Adrenal gland (tissue), 9 donors: ENCODE measurements at regions not wholly inside any gene's neighbourhood (a gene's known extent, or its start where the extent isn't known, plus 50 kb on each side); places are given as distances from the start of the nearest gene placed in this dataset.

ENCODE experiments used
- DNase-seq, 7 donors: peaks; one replicate each; pipeline ENCODE4 v3.0.0-alpha.2; 2019 to 2020
- H3K27ac ChIP-seq, 5 donors: fragments of 200-600 bp; sonication (generic) in 4 of 5; 1 replicate in 3 of 5; 2 replicates in 2 of 5; pipeline versions ENCODE4 v1.5.1 to v1.8.0; 2016 to 2020; ENCODE audit warnings: mild to moderate bottlenecking in 1 of 5
- H3K27me3 ChIP-seq: fragments of 200-600 bp; 2 replicates; pipeline ENCODE4 v1.8.0; 2021
- H3K36me3 ChIP-seq, 2 donors: fragments of 200-600 bp; replicated peaks in 1 of 2; 1 replicate in 1 of 2; 2 replicates in 1 of 2; pipeline versions ENCODE4 v1.5.1 to v1.8.0; 2018 to 2022
- H3K4me1 ChIP-seq, 2 donors: fragments of 200-600 bp; replicated peaks in 1 of 2; 1 replicate in 1 of 2; 2 replicates in 1 of 2; pipeline versions ENCODE4 v1.5.1 to v1.8.0; 2018 to 2021
- H3K4me3 ChIP-seq, 4 donors: fragments of 200-600 bp; sonication (generic) in 3 of 4; one replicate each; pipeline ENCODE4 v1.5.1; 2016 to 2018
- H3K9me3 ChIP-seq, 3 donors: fragments of 200-600 bp; sonication (generic) in 1 of 3; replicated peaks in 1 of 3; 1 replicate in 2 of 3; 2 replicates in 1 of 3; pipeline versions ENCODE4 v1.5.1 to v1.8.0; 2016 to 2021
- POLR2A ChIP-seq, 2 donors: fragments of 450-650 bp; IDR thresholded peaks; one replicate each; pipeline ENCODE4 v1.6.1; 2017; ENCODE audit warnings: antibody characterized with exemption in 2 of 2, mild to moderate bottlenecking in 2 of 2, moderate library complexity in 1 of 2
- WGBS, 4 donors: extraction: QIAGEN DNeasy Blood & Tissue Kit in 2 of 4; methylation state at CpG; one replicate each; pipeline versions ENCODE4 v1.1.5 to v1.1.7; 2013 to 2017; 5-methylcytosine and 5-hydroxymethylcytosine counted together
- intact Hi-C, 2 donors: fragments of 100-400 bp; cut with DNase I; formaldehyde crosslinking; loops; one replicate each; pipeline versions ENCODE4 v1.14.1 to v1.15.0; 2022 to 2023
- TF ChIP-seq, protein P1 (sequence below), 6 experiments: fragments of 450-650 bp in 4 of 6; fragments of 200-600 bp in 2 of 6; sonication (generic) in 1 of 6; IDR thresholded peaks; 1 replicate in 5 of 6; 2 replicates in 1 of 6; pipeline versions ENCODE4 v1.5.1 to v1.8.0; 2016 to 2021; ENCODE audit warnings: antibody characterized with exemption in 6 of 6, mild to moderate bottlenecking in 2 of 6, moderate library complexity in 1 of 6
- donor health status: healthy with polysubstance abuse.
- donor health status: Bipolar disorder and iron deficiency.
- donor health status: DM: yes; HTN: yes; CAD: no.
- donor health status: DM: no; HTN: no; CAD: no.
- donor health status: DM: no; HTN: no; CAD: no.

DNA sequence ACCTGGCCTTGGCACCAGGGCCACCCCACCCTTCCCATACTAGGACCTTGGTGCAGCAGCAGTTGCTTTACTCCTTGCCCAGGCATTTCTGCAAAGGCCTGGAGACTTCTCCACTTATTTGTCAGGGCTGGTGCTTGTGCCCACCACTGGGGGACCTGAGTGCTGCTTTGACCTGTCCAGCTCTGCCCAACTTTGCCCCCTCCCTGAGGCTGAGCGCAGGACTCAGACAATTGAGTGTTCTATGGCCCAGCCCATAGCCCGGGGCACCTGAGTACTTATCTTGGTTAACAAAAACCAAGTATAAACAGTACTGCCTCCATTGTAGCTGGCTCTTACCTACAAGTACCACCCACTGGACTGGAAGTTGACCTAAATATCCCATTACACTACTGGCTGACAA is 406.1 kb upstream of the CHD1 start:
- no peak for DNase-seq
- Histone ChIP-seq H3K27me3 (no peaks in the 10 kb centered on the region), H3K4me1 (no peaks in the 10 kb centered on the region), H3K36me3 (no peaks in the 10 kb centered on the region), H3K4me3 (no peak overlapping the region), H3K9me3 (no peaks in the 10 kb centered on the region), H3K27ac (no peak overlapping the region)
- intact Hi-C loops = no loop called here
- WGBS, 4 donors = 84 to 100% (median 93%) methylated on average over 2 of the region's 2 CpGs
- TF ChIP-seq, protein P1, sequence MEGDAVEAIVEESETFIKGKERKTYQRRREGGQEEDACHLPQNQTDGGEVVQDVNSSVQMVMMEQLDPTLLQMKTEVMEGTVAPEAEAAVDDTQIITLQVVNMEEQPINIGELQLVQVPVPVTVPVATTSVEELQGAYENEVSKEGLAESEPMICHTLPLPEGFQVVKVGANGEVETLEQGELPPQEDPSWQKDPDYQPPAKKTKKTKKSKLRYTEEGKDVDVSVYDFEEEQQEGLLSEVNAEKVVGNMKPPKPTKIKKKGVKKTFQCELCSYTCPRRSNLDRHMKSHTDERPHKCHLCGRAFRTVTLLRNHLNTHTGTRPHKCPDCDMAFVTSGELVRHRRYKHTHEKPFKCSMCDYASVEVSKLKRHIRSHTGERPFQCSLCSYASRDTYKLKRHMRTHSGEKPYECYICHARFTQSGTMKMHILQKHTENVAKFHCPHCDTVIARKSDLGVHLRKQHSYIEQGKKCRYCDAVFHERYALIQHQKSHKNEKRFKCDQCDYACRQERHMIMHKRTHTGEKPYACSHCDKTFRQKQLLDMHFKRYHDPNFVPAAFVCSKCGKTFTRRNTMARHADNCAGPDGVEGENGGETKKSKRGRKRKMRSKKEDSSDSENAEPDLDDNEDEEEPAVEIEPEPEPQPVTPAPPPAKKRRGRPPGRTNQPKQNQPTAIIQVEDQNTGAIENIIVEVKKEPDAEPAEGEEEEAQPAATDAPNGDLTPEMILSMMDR (IDR thresholded peaks at IDR 0.05) = no peak
- no peak for TF ChIP-seq POLR2A (IDR thresholded peaks at IDR 0.05)

DNA sequence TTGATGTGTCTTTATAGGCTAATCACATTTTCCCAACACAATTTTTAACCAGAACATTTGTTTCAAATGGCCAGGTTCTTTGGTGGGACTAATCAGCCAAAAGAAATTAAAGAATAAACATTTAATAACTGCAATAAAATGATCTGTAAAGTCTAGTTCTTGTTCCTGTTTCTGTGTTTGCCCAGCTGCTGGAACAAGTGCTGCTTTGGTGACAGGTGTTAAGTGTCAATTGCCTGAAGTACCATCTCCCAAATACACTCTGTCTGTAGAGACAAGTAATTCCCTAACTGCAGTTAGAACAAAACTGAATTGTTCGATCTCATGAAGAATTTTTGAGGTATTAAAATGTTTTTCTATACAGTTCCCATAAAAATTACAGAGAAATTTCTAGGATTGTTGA is 402.3 kb upstream of the CHD1 start:
- intact Hi-C loops = no loop called here
- Histone ChIP-seq H3K36me3 (no peaks in the 10 kb centered on the region), H3K4me1 (no peaks in the 10 kb centered on the region), H3K4me3 (no peak overlapping the region), H3K27me3 (no peaks in the 10 kb centered on the region), H3K27ac (no peak overlapping the region), H3K9me3 (no peaks in the 10 kb centered on the region)
- no peak for DNase-seq
- TF ChIP-seq POLR2A (IDR thresholded peaks at IDR 0.05) = no peak
- 57 to 68% (median 59%) methylated on average over 1 of the region's 1 CpG for WGBS, 4 donors

DNA sequence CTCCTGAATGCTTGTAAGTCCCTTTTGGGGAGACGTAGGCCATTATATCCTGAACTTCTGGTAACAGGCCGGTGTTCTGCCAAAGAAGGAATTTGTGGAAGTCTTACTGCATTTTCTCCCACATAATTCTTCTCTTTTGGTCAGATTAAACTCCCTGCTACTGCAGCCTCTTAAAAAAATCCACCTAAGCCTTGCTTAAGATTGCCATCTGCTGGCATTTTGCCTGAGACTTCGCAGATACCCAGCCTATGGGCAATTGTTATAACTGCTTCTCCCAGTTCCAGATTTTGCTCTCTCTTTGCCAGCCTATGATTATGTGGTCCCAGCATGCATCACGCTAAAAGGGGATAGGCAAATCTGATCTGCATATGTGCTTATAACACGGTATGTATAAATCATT is 391.6 kb upstream of the CHD1 start:
- Histone ChIP-seq H3K9me3 (no peaks in the 10 kb centered on the region), H3K27ac (no peak overlapping the region), H3K4me1 (no peaks in the 10 kb centered on the region), H3K27me3 (no peaks in the 10 kb centered on the region), H3K36me3 (no peaks in the 10 kb centered on the region), H3K4me3 (no peak overlapping the region)
- intact Hi-C loops = no loop called here
- TF ChIP-seq POLR2A (IDR thresholded peaks at IDR 0.05) = no peak
- TF ChIP-seq, protein P1 (IDR thresholded peaks at IDR 0.05) = no peak
- WGBS, 4 donors = 38 to 50% (median 43%) methylated on average over 5 of the region's 5 CpGs
- DNase-seq = peak in 3 of 7 donors; percentile 11 to 21 (median 12)

DNA sequence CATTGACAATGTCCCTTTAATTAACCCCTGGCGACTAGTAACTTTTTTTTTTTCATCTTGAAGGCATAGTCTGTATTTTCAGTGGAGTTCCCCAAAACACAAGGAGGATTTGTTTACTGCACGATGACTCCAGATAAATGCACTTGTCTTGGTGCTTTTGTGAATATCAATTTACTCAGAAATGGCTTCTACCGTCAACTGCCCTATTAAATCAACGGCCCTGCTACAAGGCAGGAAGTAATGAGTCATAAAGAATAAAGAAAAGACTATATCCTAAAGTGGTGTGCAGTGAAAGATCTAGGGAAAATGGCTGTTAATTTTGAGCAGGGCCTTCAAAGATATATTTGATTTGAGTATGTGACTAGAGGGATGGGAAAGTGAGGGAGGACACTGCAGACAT is 388.3 kb upstream of the CHD1 start:
- no peak for DNase-seq
- Histone ChIP-seq H3K4me1 (no peaks in the 10 kb centered on the region), H3K9me3 (no peaks in the 10 kb centered on the region), H3K27me3 (no peaks in the 10 kb centered on the region), H3K4me3 (no peak overlapping the region), H3K27ac (no peak overlapping the region), H3K36me3 (no peaks in the 10 kb centered on the region)
- WGBS, 4 donors = 52 to 66% (median 54%) methylated on average over 4 of the region's 4 CpGs
- TF ChIP-seq POLR2A (IDR thresholded peaks at IDR 0.05) = no peak
- TF ChIP-seq, protein P1 (IDR thresholded peaks at IDR 0.05) = no peak
- intact Hi-C loops = no loop called here

DNA sequence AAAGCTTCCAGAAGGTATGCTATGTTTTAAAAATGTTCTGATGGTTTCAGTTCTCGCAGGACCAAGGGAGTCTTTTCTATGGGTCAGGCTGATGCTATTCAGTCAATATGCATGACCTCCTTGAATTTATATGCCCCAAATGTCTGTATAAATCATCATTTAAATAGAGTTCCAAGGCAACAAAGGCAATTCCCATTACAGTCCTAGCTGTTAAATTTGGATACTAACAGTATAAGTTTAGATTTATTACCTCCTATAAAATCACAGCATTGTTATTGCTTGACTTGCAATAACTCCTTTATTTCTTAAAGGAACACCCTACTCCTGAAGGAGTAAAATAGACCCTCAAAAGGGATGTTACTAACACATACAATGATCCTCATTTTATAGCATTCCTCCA is 387.7 kb upstream of the CHD1 start:
- Histone ChIP-seq H3K36me3 (no peaks in the 10 kb centered on the region), H3K27me3 (no peaks in the 10 kb centered on the region), H3K4me1 (no peaks in the 10 kb centered on the region), H3K4me3 (no peak overlapping the region), H3K27ac (no peak overlapping the region), H3K9me3 (no peaks in the 10 kb centered on the region)
- intact Hi-C loops = no loop called here
- WGBS, 4 donors = 57 to 100% (median 84%) methylated on average over 1 of the region's 1 CpG
- no peak for TF ChIP-seq POLR2A (IDR thresholded peaks at IDR 0.05)
- TF ChIP-seq, protein P1 (IDR thresholded peaks at IDR 0.05) = no peak
- DNase-seq = no peak
